Transverse colon (tissue), 4 donors: ENCODE measurements at regions not wholly inside any gene's neighbourhood (a gene's known extent, or its start where the extent isn't known, plus 50 kb on each side); places are given as distances from the start of the nearest gene placed in this dataset.
A peak's percentile ranks its signal among the peaks of the same experiment; 100 is the strongest.

Source experiments
- DNase-seq: peaks from one replicate; pipeline ENCODE4 v3.0.0-alpha.2; 2019
- H3K27ac ChIP-seq, 4 donors: fragments of 200-600 bp; sonication (generic); 2 replicates each; pipeline ENCODE4 v1.5.1; 2016 to 2018; ENCODE audit warnings: inconsistent platforms in 4 of 4
- H3K27me3 ChIP-seq: fragments of 200-600 bp; sonication (generic); 2 replicates; pipeline ENCODE4 v1.5.1; 2017; ENCODE audit warnings: inconsistent platforms
- H3K36me3 ChIP-seq, 4 donors: fragments of 200-600 bp; sonication (generic); 2 replicates each; pipeline ENCODE4 v1.5.1; 2017 to 2019; ENCODE audit warnings: inconsistent platforms in 4 of 4
- H3K4me1 ChIP-seq, 4 donors: fragments of 200-600 bp; sonication (generic); 2 replicates each; pipeline ENCODE4 v1.5.1; 2017 to 2020; ENCODE audit warnings: inconsistent platforms in 4 of 4
- H3K4me3 ChIP-seq, 4 donors: fragments of 200-600 bp; sonication (generic); 1 replicate in 1 of 4; 2 replicates in 3 of 4; pipeline versions ENCODE4 v1.5.1 to v1.6.1; 2017 to 2019; ENCODE audit warnings: inconsistent platforms in 4 of 4
- H3K9me3 ChIP-seq, 2 donors: fragments of 200-600 bp; sonication (generic); 2 replicates each; pipeline ENCODE4 v1.5.1; 2017 to 2019; ENCODE audit warnings: inconsistent platforms in 2 of 2
- CTCF ChIP-seq, 5 experiments: fragments of 200-600 bp in 3 of 5; fragments of 450-650 bp in 2 of 5; sonication (generic) in 3 of 5; IDR thresholded peaks; 1 replicate in 2 of 5; 2 replicates in 3 of 5; pipeline ENCODE4 v1.5.1; 2016 to 2017; ENCODE audit warnings: antibody characterized with exemption in 5 of 5, inconsistent platforms in 3 of 5, mild to moderate bottlenecking in 2 of 5, moderate library complexity in 1 of 5
- EP300 ChIP-seq: sonication (generic); formaldehyde crosslinking; IDR thresholded peaks from one replicate; pipeline ENCODE4 v1.6.1; 2017; ENCODE audit warnings: antibody characterized with exemption, low read depth
- POLR2A ChIP-seq: fragments of 450-650 bp; IDR thresholded peaks from one replicate; pipeline ENCODE4 v1.6.1; 2016; ENCODE audit warnings: antibody characterized with exemption, mild to moderate bottlenecking, moderate library complexity
- POLR2AphosphoS5 ChIP-seq, 3 donors: sonication (generic); formaldehyde crosslinking; IDR thresholded peaks; one replicate each; pipeline ENCODE4 v1.6.1; 2016; ENCODE audit warnings: antibody characterized with exemption in 3 of 3
- WGBS, 2 donors: methylation state at CpG; one replicate each; pipeline ENCODE4 v1.1.5; 2018; ENCODE audit warnings: low coverage in 1 of 2; 5-methylcytosine and 5-hydroxymethylcytosine counted together
- in situ Hi-C, 4 donors: fragments of 200-750 bp; cut with MboI; loops; one replicate each; pipeline versions ENCODE4 v1.15.0 to v1.15.1; 2017; ENCODE audit warnings: low sequenced_read_pairs in 3 of 4, low pct_ligation_motif_present in 1 of 4, low pct_unique_long_range_greater_than_20kb in 1 of 4
- intact Hi-C: fragments of 100-400 bp; cut with DNase I; formaldehyde crosslinking; loops from one replicate; pipeline ENCODE4 v1.15.1; 2023; ENCODE audit warnings: low total_unique reads

- in situ Hi-C loops = no loop called here
- peak; percentile 51 for DNase-seq
- H3K4me3 ChIP-seq = no peak overlapping the region
- H3K4me1 ChIP-seq = peaks cover 0 to 47% (median 16%) of the 10 kb centered on the region in 4 donors
- intact Hi-C loops = loop anchor here (2.0 kb wide), 1 partner anchor 52 kb away; no protein-coding TSS in a partner anchor
- peak overlapping the region; percentile 10 to 46 (median 32) for H3K27ac ChIP-seq
- TF ChIP-seq POLR2AphosphoS5 (IDR thresholded peaks at IDR 0.05) = peak in 2 of 3 donors; percentile 14 to 25
- no peak for TF ChIP-seq CTCF (IDR thresholded peaks at IDR 0.05)
- no peak for TF ChIP-seq EP300
- no peak for TF ChIP-seq POLR2A
- 66 to 75% methylated on average over 1 of the region's 1 CpG for WGBS, 2 donors
- no peaks in the 10 kb centered on the region for H3K27me3 ChIP-seq
- H3K36me3 ChIP-seq = no peaks in the 10 kb centered on the region
- H3K9me3 ChIP-seq = no peaks in the 10 kb centered on the region
These were observed 285.3 kb downstream of the ANKRD50 start for GRCh38 chr4:124427095-124427767.

GRCh38 chr4:124428648-124429047, 283.9 kb downstream of the ANKRD50 start:
- no peaks in the 10 kb centered on the region for H3K36me3 ChIP-seq
- intact Hi-C loops (no loop called here), in situ Hi-C loops (no loop called here)
- DNase-seq = no peak
- H3K27ac ChIP-seq = peak overlapping the region in 3 of 4 donors; percentile 33 to 54 (median 40)
- no peaks in the 10 kb centered on the region for H3K9me3 ChIP-seq
- H3K4me1 ChIP-seq = peaks cover 0 to 54% (median 16%) of the 10 kb centered on the region in 4 donors
- no peak overlapping the region for H3K4me3 ChIP-seq
- no peak for TF ChIP-seq POLR2AphosphoS5 (IDR thresholded peaks at IDR 0.05)
- TF ChIP-seq CTCF (IDR thresholded peaks at IDR 0.05) = no peak
- TF ChIP-seq POLR2A = no peak
- TF ChIP-seq EP300 = no peak
- H3K27me3 ChIP-seq = no peaks in the 10 kb centered on the region
- WGBS, 2 donors = 80 to 81% methylated on average over 2 of the region's 2 CpGs

GRCh38 chr4:124429746-124430250, 282.7 kb downstream of the ANKRD50 start:
- 42 to 48% methylated on average over 2 of the region's 2 CpGs for WGBS, 2 donors
- no peaks in the 10 kb centered on the region for H3K36me3 ChIP-seq
- intact Hi-C loops = no loop called here
- H3K27ac ChIP-seq = peak overlapping the region in 1 of 4 donors; percentile 46
- peaks cover 0 to 54% (median 16%) of the 10 kb centered on the region in 4 donors for H3K4me1 ChIP-seq
- H3K27me3 ChIP-seq = no peaks in the 10 kb centered on the region
- H3K4me3 ChIP-seq = no peak overlapping the region
- no peak for DNase-seq
- TF ChIP-seq EP300 (no peak), CTCF (IDR thresholded peaks at IDR 0.05) (no peak), POLR2A (no peak), POLR2AphosphoS5 (IDR thresholded peaks at IDR 0.05) (no peak)
- in situ Hi-C loops = no loop called here
- no peaks in the 10 kb centered on the region for H3K9me3 ChIP-seq

- Histone ChIP-seq H3K36me3 (no peaks in the 10 kb centered on the region), H3K27me3 (no peaks in the 10 kb centered on the region), H3K27ac (peak overlapping the region; percentile 2 to 50 (median 28)), H3K9me3 (no peaks in the 10 kb centered on the region), H3K4me1 (peaks cover 0 to 52% (median 16%) of the 10 kb centered on the region in 4 donors), H3K4me3 (no peak overlapping the region)
- DNase-seq = no peak
- in situ Hi-C loops (no loop called here), intact Hi-C loops (no loop called here)
- TF ChIP-seq POLR2AphosphoS5 (IDR thresholded peaks at IDR 0.05) = no peak
- TF ChIP-seq CTCF (IDR thresholded peaks at IDR 0.05) = no peak
- no peak for TF ChIP-seq POLR2A
- TF ChIP-seq EP300 = no peak
- 63 to 75% methylated on average over 2 of the region's 2 CpGs for WGBS, 2 donors
These were observed 280.8 kb downstream of the ANKRD50 start for GRCh38 chr4:124431653-124432192.
